ENCODE measurements at regions not wholly inside any gene's neighbourhood (a gene's known extent, or its start where the extent isn't known, plus 50 kb on each side); places are given as distances from the start of the nearest gene placed in this dataset.

DNA sequence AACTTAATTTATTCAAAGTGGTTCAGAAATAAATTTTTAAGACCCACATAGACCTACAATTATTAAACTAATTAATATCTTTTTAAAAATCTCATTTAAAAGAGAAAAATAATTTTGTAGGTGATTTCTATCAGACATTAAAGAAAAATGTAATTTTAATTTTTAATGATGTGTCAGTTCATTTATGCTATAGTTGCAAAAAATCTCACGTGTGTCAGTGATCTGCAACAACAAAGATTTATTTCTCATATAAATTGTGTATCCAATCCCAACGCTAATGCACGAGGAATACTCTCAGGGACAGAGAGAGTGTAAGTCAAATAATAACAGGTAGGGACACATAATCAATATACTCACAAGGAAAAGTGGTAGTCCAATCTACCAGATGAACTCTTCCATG lies 456.6 kb upstream of the CCDC54 start:
- H3K4me2 ChIP-seq (ENCODE audit: low read length): no peak overlapping the region
- H3K27ac ChIP-seq: no peak overlapping the region
- no peaks in the 10 kb centered on the region for H3K36me3 ChIP-seq (ENCODE audit: control insufficient read depth, insufficient read depth, low read length)
- H3K79me2 ChIP-seq: no peaks in the 10 kb centered on the region
- H3K4me3 ChIP-seq (ENCODE audit: low read depth, low read length): no peak overlapping the region
- H3K9me3 ChIP-seq (ENCODE audit: control insufficient read depth, low read length): no peaks in the 10 kb centered on the region
- no peak overlapping the region for H3K9ac ChIP-seq
- H3K27me3 ChIP-seq (ENCODE audit: control insufficient read depth, insufficient read depth, low read length): no peaks in the 10 kb centered on the region
- H2AFZ ChIP-seq: no peak overlapping the region
- no peaks in the 10 kb centered on the region for H3K4me1 ChIP-seq
- TF ChIP-seq, protein P1, sequence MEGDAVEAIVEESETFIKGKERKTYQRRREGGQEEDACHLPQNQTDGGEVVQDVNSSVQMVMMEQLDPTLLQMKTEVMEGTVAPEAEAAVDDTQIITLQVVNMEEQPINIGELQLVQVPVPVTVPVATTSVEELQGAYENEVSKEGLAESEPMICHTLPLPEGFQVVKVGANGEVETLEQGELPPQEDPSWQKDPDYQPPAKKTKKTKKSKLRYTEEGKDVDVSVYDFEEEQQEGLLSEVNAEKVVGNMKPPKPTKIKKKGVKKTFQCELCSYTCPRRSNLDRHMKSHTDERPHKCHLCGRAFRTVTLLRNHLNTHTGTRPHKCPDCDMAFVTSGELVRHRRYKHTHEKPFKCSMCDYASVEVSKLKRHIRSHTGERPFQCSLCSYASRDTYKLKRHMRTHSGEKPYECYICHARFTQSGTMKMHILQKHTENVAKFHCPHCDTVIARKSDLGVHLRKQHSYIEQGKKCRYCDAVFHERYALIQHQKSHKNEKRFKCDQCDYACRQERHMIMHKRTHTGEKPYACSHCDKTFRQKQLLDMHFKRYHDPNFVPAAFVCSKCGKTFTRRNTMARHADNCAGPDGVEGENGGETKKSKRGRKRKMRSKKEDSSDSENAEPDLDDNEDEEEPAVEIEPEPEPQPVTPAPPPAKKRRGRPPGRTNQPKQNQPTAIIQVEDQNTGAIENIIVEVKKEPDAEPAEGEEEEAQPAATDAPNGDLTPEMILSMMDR (IDR thresholded peaks at IDR 0.05): no peak

DNA sequence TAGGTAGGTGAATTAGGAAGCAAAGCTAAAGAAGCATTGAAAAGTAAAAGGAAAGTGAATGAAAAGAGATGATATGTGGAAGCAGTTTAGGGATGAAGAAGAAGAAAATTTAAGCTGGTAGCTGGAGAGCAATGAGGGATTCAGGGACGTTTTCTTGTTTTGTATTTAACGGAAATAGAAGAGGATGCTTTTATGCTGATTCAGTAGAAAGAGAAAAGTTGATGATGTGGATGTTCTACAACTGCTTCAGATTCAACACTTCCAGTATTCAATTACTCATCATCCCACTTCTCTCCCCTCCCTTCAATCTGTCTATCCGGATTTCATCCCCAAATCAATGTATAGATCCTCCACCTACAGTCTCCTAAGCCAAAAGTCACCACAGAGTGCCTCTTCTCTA lies 448.2 kb upstream of the CCDC54 start:
- Histone ChIP-seq H3K9ac (no peak overlapping the region), H3K4me2 (ENCODE audit: low read length) (no peak overlapping the region), H3K36me3 (ENCODE audit: control insufficient read depth, insufficient read depth, low read length) (no peaks in the 10 kb centered on the region), H3K79me2 (no peaks in the 10 kb centered on the region), H3K27ac (no peak overlapping the region), H3K4me1 (no peaks in the 10 kb centered on the region), H3K27me3 (ENCODE audit: control insufficient read depth, insufficient read depth, low read length) (no peaks in the 10 kb centered on the region), H2AFZ (no peak overlapping the region), H3K9me3 (ENCODE audit: control insufficient read depth, low read length) (no peaks in the 10 kb centered on the region), H3K4me3 (ENCODE audit: low read depth, low read length) (no peak overlapping the region)
- TF ChIP-seq, protein P1 (IDR thresholded peaks at IDR 0.05): no peak

DNA sequence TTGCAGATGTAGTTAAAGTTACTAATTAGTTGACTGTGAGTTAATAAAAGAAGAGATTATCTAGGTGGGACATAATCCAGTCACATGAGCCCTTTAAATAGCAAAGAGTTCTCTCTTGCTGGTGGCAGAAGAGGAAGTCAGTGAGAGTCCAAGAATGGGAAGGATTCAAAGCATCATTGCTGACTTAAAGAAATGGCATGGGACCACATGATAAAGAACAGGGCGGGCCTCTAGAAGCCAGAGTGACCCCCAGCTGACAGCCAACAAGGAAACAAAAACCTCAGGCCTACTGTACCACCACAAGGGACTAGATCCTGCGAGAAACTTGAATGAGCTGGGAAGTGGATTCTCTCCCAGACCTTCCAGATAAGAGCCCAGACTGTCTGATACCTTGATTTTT lies 447.2 kb upstream of the CCDC54 start:
- H3K9ac ChIP-seq: no peak overlapping the region
- H3K4me2 ChIP-seq (ENCODE audit: low read length): no peak overlapping the region
- H3K4me3 ChIP-seq (ENCODE audit: low read depth, low read length): no peak overlapping the region
- no peaks in the 10 kb centered on the region for H3K4me1 ChIP-seq
- H3K27me3 ChIP-seq (ENCODE audit: control insufficient read depth, insufficient read depth, low read length): no peaks in the 10 kb centered on the region
- no peak overlapping the region for H3K27ac ChIP-seq
- no peaks in the 10 kb centered on the region for H3K36me3 ChIP-seq (ENCODE audit: control insufficient read depth, insufficient read depth, low read length)
- TF ChIP-seq, protein P1 (IDR thresholded peaks at IDR 0.05): no peak
- H2AFZ ChIP-seq: no peak overlapping the region
- no peaks in the 10 kb centered on the region for H3K9me3 ChIP-seq (ENCODE audit: control insufficient read depth, low read length)
- no peaks in the 10 kb centered on the region for H3K79me2 ChIP-seq

DNA sequence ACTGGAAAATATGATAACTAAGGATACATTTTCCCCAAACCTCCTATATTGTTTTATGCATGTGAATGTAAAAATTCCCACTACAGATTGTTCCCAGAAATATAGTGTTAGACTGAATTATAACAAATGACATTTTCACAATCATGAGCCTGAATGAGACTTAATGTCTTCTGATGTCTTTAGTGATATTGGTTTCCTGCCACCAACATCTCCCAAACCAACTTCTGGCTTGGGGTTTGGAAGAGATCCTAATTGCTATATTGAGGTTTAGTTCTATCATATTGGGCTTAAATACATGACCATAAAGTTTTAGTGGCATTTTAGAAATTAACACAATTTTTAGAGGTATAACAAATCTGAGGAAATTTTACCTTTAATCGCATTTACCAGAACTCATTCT lies 445.3 kb upstream of the CCDC54 start:
- Histone ChIP-seq H3K27ac (no peak overlapping the region), H3K79me2 (no peaks in the 10 kb centered on the region), H3K4me2 (ENCODE audit: low read length) (no peak overlapping the region), H2AFZ (no peak overlapping the region), H3K4me3 (ENCODE audit: low read depth, low read length) (no peak overlapping the region), H3K36me3 (ENCODE audit: control insufficient read depth, insufficient read depth, low read length) (no peaks in the 10 kb centered on the region), H3K27me3 (ENCODE audit: control insufficient read depth, insufficient read depth, low read length) (no peaks in the 10 kb centered on the region), H3K4me1 (no peaks in the 10 kb centered on the region), H3K9me3 (ENCODE audit: control insufficient read depth, low read length) (no peaks in the 10 kb centered on the region), H3K9ac (no peak overlapping the region)
- TF ChIP-seq, protein P1 (IDR thresholded peaks at IDR 0.05): no peak

DNA sequence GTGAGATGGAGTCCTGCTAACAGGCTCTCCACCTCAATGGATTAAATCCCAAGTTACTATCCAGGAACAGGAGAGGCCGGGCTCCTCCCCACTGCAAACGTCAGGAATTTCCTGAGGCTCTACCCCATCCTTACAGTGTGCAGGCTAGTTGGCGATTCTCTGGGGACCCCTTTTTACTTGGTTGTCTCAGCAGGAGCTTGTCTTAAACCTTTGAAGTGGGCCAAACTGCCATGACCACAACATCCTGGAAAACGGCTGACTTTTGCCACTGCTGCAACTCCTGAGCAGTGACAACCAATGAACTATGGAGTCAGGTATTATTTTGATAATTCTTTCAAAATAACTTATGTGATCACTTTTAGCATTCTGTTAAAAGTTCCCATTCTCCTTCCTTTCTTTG lies 440.9 kb upstream of the CCDC54 start:
- Histone ChIP-seq H3K9me3 (ENCODE audit: control insufficient read depth, low read length) (no peaks in the 10 kb centered on the region), H3K79me2 (no peaks in the 10 kb centered on the region), H3K4me3 (ENCODE audit: low read depth, low read length) (no peak overlapping the region), H3K9ac (no peak overlapping the region), H3K27ac (no peak overlapping the region), H2AFZ (no peak overlapping the region), H3K27me3 (ENCODE audit: control insufficient read depth, insufficient read depth, low read length) (no peaks in the 10 kb centered on the region), H3K36me3 (ENCODE audit: control insufficient read depth, insufficient read depth, low read length) (no peaks in the 10 kb centered on the region), H3K4me1 (no peaks in the 10 kb centered on the region), H3K4me2 (ENCODE audit: low read length) (no peak overlapping the region)
- TF ChIP-seq, protein P1 (IDR thresholded peaks at IDR 0.05): no peak

Measured in parathyroid adenoma (tissue), 2 donors.